Breast epithelium (tissue), 3 donors: ENCODE measurements at regions not wholly inside any gene's neighbourhood (a gene's known extent, or its start where the extent isn't known, plus 50 kb on each side); places are given as distances from the start of the nearest gene placed in this dataset.

Source experiments
- POLR2A ChIP-seq: fragments of 450-650 bp; IDR thresholded peaks from one replicate; pipeline ENCODE4 v1.6.1; 2016; ENCODE audit warnings: antibody characterized with exemption, mild to moderate bottlenecking, moderate library complexity
- POLR2AphosphoS5 ChIP-seq, 3 donors: sonication (generic); formaldehyde crosslinking; IDR thresholded peaks; one replicate each; pipeline ENCODE4 v1.6.1; 2017; ENCODE audit warnings: antibody characterized with exemption in 3 of 3
- TF ChIP-seq, protein P1 (sequence below), 3 donors: fragments of 450-650 bp; IDR thresholded peaks; one replicate each; pipeline ENCODE4 v1.5.1; 2016 to 2017; ENCODE audit warnings: antibody characterized with exemption in 3 of 3, mild to moderate bottlenecking in 3 of 3, moderate library complexity in 3 of 3

- TF ChIP-seq, protein P1, sequence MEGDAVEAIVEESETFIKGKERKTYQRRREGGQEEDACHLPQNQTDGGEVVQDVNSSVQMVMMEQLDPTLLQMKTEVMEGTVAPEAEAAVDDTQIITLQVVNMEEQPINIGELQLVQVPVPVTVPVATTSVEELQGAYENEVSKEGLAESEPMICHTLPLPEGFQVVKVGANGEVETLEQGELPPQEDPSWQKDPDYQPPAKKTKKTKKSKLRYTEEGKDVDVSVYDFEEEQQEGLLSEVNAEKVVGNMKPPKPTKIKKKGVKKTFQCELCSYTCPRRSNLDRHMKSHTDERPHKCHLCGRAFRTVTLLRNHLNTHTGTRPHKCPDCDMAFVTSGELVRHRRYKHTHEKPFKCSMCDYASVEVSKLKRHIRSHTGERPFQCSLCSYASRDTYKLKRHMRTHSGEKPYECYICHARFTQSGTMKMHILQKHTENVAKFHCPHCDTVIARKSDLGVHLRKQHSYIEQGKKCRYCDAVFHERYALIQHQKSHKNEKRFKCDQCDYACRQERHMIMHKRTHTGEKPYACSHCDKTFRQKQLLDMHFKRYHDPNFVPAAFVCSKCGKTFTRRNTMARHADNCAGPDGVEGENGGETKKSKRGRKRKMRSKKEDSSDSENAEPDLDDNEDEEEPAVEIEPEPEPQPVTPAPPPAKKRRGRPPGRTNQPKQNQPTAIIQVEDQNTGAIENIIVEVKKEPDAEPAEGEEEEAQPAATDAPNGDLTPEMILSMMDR (IDR thresholded peaks at IDR 0.05) = no peak
- TF ChIP-seq POLR2A = no peak
- no peak for TF ChIP-seq POLR2AphosphoS5 (IDR thresholded peaks at IDR 0.05)
Observed at GRCh38 chr2:200223205-200223784, 83.2 kb upstream of the SPATS2L start.
